Right cardiac atrium (tissue), 5 donors: ENCODE measurements at regions not wholly inside any gene's neighbourhood (a gene's known extent, or its start where the extent isn't known, plus 50 kb on each side); places are given as distances from the start of the nearest gene placed in this dataset.
"Not testable (repeated sequence)": the region's sequence is repeated elsewhere in the genome, so short reads cannot be mapped to it uniquely, and the experiment has no call there.

Source experiments
- ATAC-seq, 2 donors: fragments of 200-7000 bp; cut with Tn5 transposase; one replicate each; pipeline versions ENCODE4 v1.8.0 to v1.9.1; 2020; ENCODE audit warnings: moderate library complexity in 2 of 2, mild to moderate bottlenecking in 1 of 2
- DNase-seq, 3 donors: peaks; one replicate each; pipeline ENCODE4 v3.0.0-alpha.2; 2020
- H3K27ac ChIP-seq: one replicate; pipeline ENCODE4 v1.5.1; 2013; ENCODE audit warnings: mild to moderate bottlenecking, low read length, control low read depth, moderate library complexity
- H3K27me3 ChIP-seq: one replicate; pipeline ENCODE4 v1.6.1; 2013; ENCODE audit not compliant: control insufficient read depth, insufficient read depth
- H3K4me1 ChIP-seq: one replicate; pipeline ENCODE4 v1.6.1; 2013; ENCODE audit warnings: low read length; ENCODE audit not compliant: control insufficient read depth, insufficient read depth
- H3K4me3 ChIP-seq: one replicate; pipeline ENCODE4 v1.5.1; 2013; ENCODE audit warnings: low read length, control low read depth
- H3K9me3 ChIP-seq: one replicate; pipeline ENCODE4 v1.6.1; 2013; ENCODE audit warnings: low read length; ENCODE audit not compliant: control insufficient read depth
- WGBS: extraction: QIAGEN DNeasy Blood & Tissue Kit; methylation state at CpG from one replicate; pipeline ENCODE4 v1.1.7; 2013; 5-methylcytosine and 5-hydroxymethylcytosine counted together
- intact Hi-C, 4 donors: fragments of 100-400 bp; cut with DNase I; formaldehyde crosslinking; loops; one replicate each; pipeline versions ENCODE4 v1.11.0 to v1.14.0; 2022 to 2023
- donor health status: healthy with polysubstance abuse.
- donor health status: DM: no; HTN: yes; CAD: no.
- donor health status: DM: no; HTN: no; CAD: no.
- donor health status: DM: no; HTN: yes; CAD: no; lungs with severe emphysema.
- donor health status: DM: yes; HTN: yes; CAD: no.

DNA sequence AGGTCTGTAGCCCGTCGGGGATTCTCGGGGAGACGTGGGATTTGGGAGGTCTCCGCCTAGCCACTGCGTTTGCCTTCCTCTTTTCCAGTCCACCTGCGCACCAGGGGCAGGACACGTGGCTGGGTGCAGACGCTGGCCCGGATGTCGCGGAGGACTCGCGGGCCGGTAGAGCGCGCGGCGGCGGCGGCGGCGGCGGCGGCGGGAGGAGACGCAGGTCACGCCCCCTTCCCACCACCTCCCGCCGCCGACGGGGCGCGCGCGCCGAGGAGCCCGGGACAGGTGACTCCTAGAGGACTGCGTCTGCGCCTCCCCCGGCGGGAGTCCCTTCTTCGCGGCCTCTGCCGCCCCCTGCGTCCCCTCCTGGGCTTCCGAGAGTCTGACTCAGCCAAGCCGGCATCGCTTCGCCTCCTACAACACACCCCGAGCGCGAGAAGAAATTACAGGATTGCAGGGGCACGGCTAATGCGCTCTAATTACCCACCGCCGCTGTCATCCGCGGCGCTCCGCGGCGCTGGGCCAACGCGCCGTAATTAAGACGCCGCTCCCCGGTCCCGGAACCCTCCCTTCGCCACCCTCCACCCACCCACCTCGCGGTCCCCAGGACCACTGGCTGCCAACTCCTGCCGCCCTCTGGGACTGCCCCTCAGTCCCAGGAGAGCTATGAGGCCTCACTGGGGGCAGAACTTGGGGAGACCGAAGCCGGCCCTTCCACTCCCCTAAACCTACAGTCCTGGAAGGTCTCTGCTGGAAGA is 124.5 kb downstream of the MRPL14 start:
- Histone ChIP-seq H3K27ac (peak overlapping the region; percentile 91), H3K4me1 (no peaks in the 10 kb centered on the region), H3K4me3 (peak overlapping the region; percentile 21), H3K9me3 (no peaks in the 10 kb centered on the region), H3K27me3 (no peaks in the 10 kb centered on the region)
- DNase-seq = peak; percentile 53 to 85 (median 76)
- WGBS = 5% methylated on average over 76 of the region's 76 CpGs
- intact Hi-C loops = loop anchor here in 2 of 4 donors (10.0 kb wide), 1 partner anchor 72 kb away; no protein-coding TSS in a partner anchor
- ATAC-seq = peak; percentile 15 to 47

GRCh38 chr6:44002067-44002592 is 125.1 kb downstream of the MRPL14 start:
- H3K4me1 ChIP-seq = no peaks in the 10 kb centered on the region
- H3K4me3 ChIP-seq = peak overlapping the region; percentile 21

GRCh38 chr6:44001318-44002066 is 125.8 kb downstream of the MRPL14 start:
- H3K27me3 ChIP-seq = no peaks in the 10 kb centered on the region
- peak in 1 of 3 donors; percentile 59 for DNase-seq
- intact Hi-C loops = loop anchor here in 2 of 4 donors (10.0 kb wide), 1 partner anchor 73 kb away; no protein-coding TSS in a partner anchor

More at GRCh38 chr6:44002067-44002592, 125.1 kb downstream of the MRPL14 start:
- intact Hi-C loops = loop anchor here in 2 of 4 donors (10.0 kb wide), 1 partner anchor 73 kb away; no protein-coding TSS in a partner anchor
- Histone ChIP-seq H3K27me3 (no peaks in the 10 kb centered on the region), H3K9me3 (no peaks in the 10 kb centered on the region), H3K27ac (peak overlapping the region; percentile 8)
- WGBS = 3% methylated on average over 37 of the region's 37 CpGs
- peak in 1 of 3 donors; percentile 62 for DNase-seq
- ATAC-seq = peak in 1 of 2 donors; percentile 1

GRCh38 chr6:44000164-44000842 is 126.9 kb downstream of the MRPL14 start:
- no peak overlapping the region for H3K4me3 ChIP-seq
- ATAC-seq (peak; percentile 1 to 9), DNase-seq (peak in 1 of 3 donors; percentile 56)
- no peaks in the 10 kb centered on the region for H3K27me3 ChIP-seq
- intact Hi-C loops = loop anchor here in 2 of 4 donors (10.0 kb wide), 1 partner anchor 74 kb away; no protein-coding TSS in a partner anchor
- H3K9me3 ChIP-seq = no peaks in the 10 kb centered on the region
- H3K4me1 ChIP-seq = no peaks in the 10 kb centered on the region
- H3K27ac ChIP-seq = no peak overlapping the region
- WGBS = 63% methylated on average over 14 of the region's 14 CpGs

More at GRCh38 chr6:44001318-44002066, 125.8 kb downstream of the MRPL14 start:
- ATAC-seq = peak in 1 of 2 donors; percentile 5
- H3K9me3 ChIP-seq = no peaks in the 10 kb centered on the region
- no peak overlapping the region for H3K4me3 ChIP-seq
- no peaks in the 10 kb centered on the region for H3K4me1 ChIP-seq
- peak overlapping the region; percentile 8 for H3K27ac ChIP-seq
- 43% methylated on average over 12 of the region's 12 CpGs for WGBS

- H3K4me1 ChIP-seq = no peaks in the 10 kb centered on the region
- ATAC-seq (no peak), DNase-seq (no peak)
- H3K27me3 ChIP-seq = no peaks in the 10 kb centered on the region
- intact Hi-C loops = loop anchor here in 2 of 4 donors (10.0 kb wide), 1 partner anchor 75 kb away; no protein-coding TSS in a partner anchor
- WGBS = 80% methylated on average over 4 of the region's 4 CpGs
- no peak overlapping the region for H3K4me3 ChIP-seq
- H3K27ac ChIP-seq = no peak overlapping the region
- H3K9me3 ChIP-seq = no peaks in the 10 kb centered on the region
Measured at GRCh38 chr6:43999628-44000027, 127.6 kb downstream of the MRPL14 start.

DNA sequence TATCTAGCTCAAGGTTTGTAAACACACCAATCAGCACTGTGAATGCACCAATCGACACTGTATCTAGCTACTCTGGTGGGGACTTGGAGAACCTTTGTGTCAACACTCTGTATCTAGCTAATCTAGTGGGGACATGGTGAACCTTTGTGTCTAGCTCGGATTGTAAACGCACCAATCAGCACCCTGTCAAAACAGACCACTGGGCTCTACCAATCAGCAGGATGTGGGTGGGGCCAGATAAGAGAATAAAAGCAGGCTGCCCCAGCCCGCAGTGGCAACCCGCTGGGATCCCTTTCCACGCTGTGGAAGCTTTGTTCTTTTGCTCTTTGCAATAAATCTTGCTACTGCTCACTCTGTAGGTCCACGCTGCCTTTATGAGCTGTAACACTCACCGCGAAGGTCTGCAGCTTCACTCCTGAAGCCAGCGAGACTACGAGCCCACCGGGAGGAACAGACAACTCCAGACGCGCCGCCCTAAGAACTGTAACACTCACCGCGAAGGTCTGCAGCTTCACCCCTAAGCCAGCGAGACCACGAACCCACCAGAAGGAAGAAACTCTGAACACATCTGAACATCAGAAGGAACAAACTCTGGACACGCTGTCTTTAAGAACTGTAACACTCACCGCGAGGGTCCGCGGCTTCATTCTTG is 128.5 kb downstream of the MRPL14 start:
- H3K4me3 ChIP-seq, H3K4me1 ChIP-seq, intact Hi-C loops, DNase-seq, H3K9me3 ChIP-seq, H3K27me3 ChIP-seq, ATAC-seq, H3K27ac ChIP-seq: not testable (repeated sequence)
- 89% methylated on average over 24 of the region's 24 CpGs for WGBS

DNA sequence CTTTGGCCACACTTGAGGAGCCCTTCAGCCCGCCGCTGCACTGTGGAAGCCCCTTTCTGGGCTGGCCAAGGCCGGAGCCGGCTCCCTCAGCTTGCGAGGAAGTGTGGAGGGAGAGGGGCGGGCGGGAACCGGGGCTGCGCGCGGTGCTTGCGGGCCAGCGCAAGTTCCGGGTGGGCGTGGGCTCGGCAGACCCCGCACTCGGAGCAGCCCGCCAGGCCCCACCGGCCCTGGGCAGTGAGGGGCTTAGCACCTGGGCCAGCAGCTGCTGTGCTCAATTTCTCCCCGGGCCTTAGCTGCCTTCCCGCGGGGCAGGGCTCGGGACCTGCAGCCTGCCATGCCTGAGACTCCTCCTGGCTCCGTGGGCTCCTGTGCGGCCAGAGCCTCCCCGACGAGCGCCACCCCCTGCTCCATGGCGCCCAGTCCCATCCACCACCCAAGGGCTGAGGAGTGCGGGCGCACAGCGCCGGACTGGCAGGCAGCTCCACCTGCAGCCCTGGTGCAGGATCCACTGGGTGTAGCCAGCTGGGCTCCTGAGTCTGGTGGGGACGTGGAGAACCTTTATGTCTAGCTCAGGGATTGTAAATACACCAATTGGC is 129.2 kb downstream of the MRPL14 start:
- WGBS = 97% methylated on average over 35 of the region's 35 CpGs
- H3K4me1 ChIP-seq, DNase-seq: not testable (repeated sequence)

DNA sequence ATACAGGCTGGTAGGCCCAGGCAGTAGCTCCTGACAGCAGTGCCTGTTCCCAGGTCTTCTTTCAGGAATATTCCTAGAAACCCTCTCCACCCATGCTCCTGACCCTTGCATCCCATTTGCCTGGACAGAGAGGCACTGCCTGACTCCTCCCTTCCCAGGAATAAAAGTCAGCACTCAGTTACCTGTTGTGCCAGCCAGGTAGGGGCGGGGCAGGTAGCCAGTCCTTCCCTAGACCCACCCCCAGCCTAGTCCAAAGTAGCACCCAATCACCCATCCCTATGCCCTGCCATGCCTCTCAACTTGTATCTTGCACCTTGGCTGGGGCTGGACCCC is 129.9 kb downstream of the MRPL14 start:
- ATAC-seq (no peak), DNase-seq (no peak)
- Histone ChIP-seq H3K9me3 (no peaks in the 10 kb centered on the region), H3K4me3 (no peak overlapping the region), H3K27ac (no peak overlapping the region), H3K27me3 (no peaks in the 10 kb centered on the region), H3K4me1 (peaks cover 3% of the 10 kb centered on the region)
- 100% methylated on average over 1 of the region's 1 CpG for WGBS
- intact Hi-C loops = no loop called here

More for the DNA sequence above, 129.2 kb downstream of the MRPL14 start:
- H3K27me3 ChIP-seq, ATAC-seq, intact Hi-C loops, H3K27ac ChIP-seq, H3K4me3 ChIP-seq, H3K9me3 ChIP-seq: not testable (repeated sequence)

- ATAC-seq (no peak), DNase-seq (no peak)
- WGBS = 90% methylated on average over 8 of the region's 8 CpGs
- H3K4me3 ChIP-seq = no peak overlapping the region
- intact Hi-C loops = no loop called here
- no peaks in the 10 kb centered on the region for H3K9me3 ChIP-seq
- no peaks in the 10 kb centered on the region for H3K27me3 ChIP-seq
- peaks cover 6% of the 10 kb centered on the region for H3K4me1 ChIP-seq
- H3K27ac ChIP-seq = peak overlapping the region; percentile 16
Measured at GRCh38 chr6:43996618-43997344, 130.5 kb downstream of the MRPL14 start.
